ENCODE measurements at regions not wholly inside any gene's neighbourhood (a gene's known extent, or its start where the extent isn't known, plus 50 kb on each side); places are given as distances from the start of the nearest gene placed in this dataset.
"Not testable (repeated sequence)": the region's sequence is repeated elsewhere in the genome, so short reads cannot be mapped to it uniquely, and the experiment has no call there.

GRCh38 chr7:65621580-65622201, 248.0 kb downstream of the ZNF92 start:
- not testable (repeated sequence) for H3K4me1 ChIP-seq (replicated peaks); H3K9me3 ChIP-seq (replicated peaks); H3K4me3 ChIP-seq; H3K36me3 ChIP-seq; H3K27me3 ChIP-seq (replicated peaks); H3K27ac ChIP-seq
- DNase-seq (ENCODE audit: low read depth in 1 of 2, low spot score in 2 of 2) = peak; percentile 4 to 43

DNA sequence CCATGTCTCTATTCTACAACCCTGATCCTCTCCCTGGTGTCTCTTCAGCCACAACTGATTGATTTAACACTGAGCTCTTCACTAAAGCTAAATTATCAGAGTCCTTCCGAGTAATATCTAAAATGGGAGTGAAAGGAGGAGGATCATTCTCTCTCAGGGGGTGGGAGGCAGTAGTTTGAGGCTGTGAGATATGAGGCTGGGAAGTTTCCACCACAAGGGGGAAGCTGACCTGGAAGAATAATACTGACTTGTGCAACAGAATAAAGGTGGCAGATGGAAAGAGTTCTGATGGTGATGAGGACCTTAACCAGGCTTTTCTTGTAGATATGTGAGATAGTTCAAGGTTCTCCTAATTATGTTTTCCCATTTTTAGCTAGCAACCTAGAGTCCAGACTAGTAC, 241.6 kb upstream of the VKORC1L1 start:
- not testable (repeated sequence) for H3K27me3 ChIP-seq (replicated peaks); H3K4me3 ChIP-seq

DNA sequence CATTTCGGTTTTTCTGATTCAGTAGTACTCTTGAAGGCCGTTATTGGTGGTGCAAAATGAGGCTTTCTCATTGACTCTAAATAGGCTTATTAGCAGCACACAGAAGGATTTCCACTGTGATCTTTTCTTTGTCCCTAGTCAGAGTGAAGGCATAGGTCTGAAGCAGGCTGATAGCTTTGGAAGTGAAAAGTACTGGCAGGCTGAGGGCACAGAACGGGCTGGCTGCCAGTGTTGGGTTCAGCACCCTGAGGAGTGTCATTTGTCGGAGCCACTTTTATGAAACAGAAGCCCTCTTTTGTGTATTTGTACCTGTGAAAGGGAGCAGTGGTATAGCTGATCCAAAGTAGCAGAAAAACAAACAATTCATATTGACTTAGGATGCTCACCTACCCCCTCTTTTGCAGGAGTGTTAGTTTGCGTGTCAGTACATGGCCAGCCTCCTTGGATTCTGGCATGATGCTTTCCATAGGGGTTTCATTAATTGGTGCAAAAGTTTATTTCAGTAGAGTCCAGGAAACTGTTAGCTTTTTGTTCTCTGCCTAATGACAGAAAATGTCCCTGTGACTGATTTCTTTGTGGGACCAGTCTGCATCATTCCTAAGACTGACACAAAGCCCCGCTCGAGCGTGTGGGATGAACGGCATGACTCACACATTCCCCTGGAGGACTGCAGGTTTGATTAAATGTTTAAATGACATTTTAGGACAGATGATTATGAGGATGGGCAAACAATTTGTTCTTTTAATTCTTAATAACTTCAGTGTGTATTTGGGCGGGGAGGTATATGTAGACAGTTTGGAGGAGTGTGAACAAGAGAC, 239.1 kb upstream of the VKORC1L1 start:
- H3K27ac ChIP-seq; DNase-seq (ENCODE audit: low read depth in 1 of 2, low spot score in 2 of 2); H3K9me3 ChIP-seq (replicated peaks); H3K4me3 ChIP-seq; H3K27me3 ChIP-seq (replicated peaks); H3K4me1 ChIP-seq (replicated peaks); H3K36me3 ChIP-seq: not testable (repeated sequence)

More for the DNA sequence above, 241.6 kb upstream of the VKORC1L1 start:
- not testable (repeated sequence) for H3K4me1 ChIP-seq (replicated peaks); H3K36me3 ChIP-seq; H3K9me3 ChIP-seq (replicated peaks); DNase-seq (ENCODE audit: low read depth in 1 of 2, low spot score in 2 of 2); H3K27ac ChIP-seq

- not testable (repeated sequence) for DNase-seq (ENCODE audit: low read depth in 1 of 2, low spot score in 2 of 2); H3K27ac ChIP-seq; H3K27me3 ChIP-seq (replicated peaks); H3K9me3 ChIP-seq (replicated peaks); H3K36me3 ChIP-seq; H3K4me3 ChIP-seq; H3K4me1 ChIP-seq (replicated peaks)
Observed at GRCh38 chr7:65638918-65639317, 234.0 kb upstream of the VKORC1L1 start.

DNA sequence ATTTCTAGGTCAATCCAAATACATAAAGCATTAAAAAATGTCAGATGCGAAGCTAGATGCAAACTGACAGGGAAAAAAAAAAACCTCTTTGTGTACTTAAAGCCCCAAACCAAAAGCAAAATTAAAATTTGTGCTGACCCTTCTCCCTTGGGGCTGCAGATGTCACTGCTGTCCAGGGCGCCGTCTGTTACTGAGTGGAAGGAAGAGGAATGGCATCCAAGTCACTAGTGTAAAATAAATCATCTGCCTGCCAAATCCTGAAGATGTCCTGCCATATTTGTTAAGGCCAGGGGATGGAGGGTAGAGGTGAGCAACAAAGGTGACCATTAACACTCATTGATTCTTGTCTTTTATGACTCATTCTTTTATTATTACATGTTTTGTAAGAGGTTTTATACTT, 233.2 kb upstream of the VKORC1L1 start:
- not testable (repeated sequence) for H3K9me3 ChIP-seq (replicated peaks)

DNA sequence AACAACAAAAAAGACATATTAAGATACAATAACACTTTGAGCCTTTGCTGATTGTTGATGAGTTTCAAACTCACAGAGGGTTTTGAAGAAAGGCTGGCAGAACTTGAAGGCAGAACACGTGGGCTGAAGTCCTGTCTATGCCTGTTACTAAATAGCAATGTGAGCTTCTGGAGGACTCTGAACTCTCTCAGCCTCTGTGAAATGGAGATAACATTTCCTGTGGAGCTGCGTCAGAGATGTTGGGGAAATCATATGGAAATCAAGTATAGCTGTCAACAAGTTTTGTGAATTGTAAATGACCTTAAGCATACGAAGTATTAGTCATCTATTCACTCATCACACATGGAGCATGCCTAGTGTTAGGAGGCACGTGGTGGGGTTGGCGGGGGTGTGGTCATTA, 229.4 kb upstream of the VKORC1L1 start:
- not testable (repeated sequence) for H3K27me3 ChIP-seq (replicated peaks); H3K9me3 ChIP-seq (replicated peaks); DNase-seq (ENCODE audit: low read depth in 1 of 2, low spot score in 2 of 2); H3K36me3 ChIP-seq; H3K4me3 ChIP-seq; H3K27ac ChIP-seq; H3K4me1 ChIP-seq (replicated peaks)

More for the DNA sequence above, 233.2 kb upstream of the VKORC1L1 start:
- H3K4me3 ChIP-seq; DNase-seq (ENCODE audit: low read depth in 1 of 2, low spot score in 2 of 2); H3K36me3 ChIP-seq; H3K27ac ChIP-seq; H3K4me1 ChIP-seq (replicated peaks); H3K27me3 ChIP-seq (replicated peaks): not testable (repeated sequence)

GRCh38 chr7:65647153-65647964, 225.5 kb upstream of the VKORC1L1 start:
- not testable (repeated sequence) for H3K4me1 ChIP-seq (replicated peaks); H3K27me3 ChIP-seq (replicated peaks); H3K9me3 ChIP-seq (replicated peaks); H3K27ac ChIP-seq; H3K36me3 ChIP-seq; DNase-seq (ENCODE audit: low read depth in 1 of 2, low spot score in 2 of 2); H3K4me3 ChIP-seq

- H3K4me1 ChIP-seq (replicated peaks); H3K36me3 ChIP-seq; H3K27me3 ChIP-seq (replicated peaks); H3K4me3 ChIP-seq; H3K9me3 ChIP-seq (replicated peaks); H3K27ac ChIP-seq; DNase-seq (ENCODE audit: low read depth in 1 of 2, low spot score in 2 of 2): not testable (repeated sequence)
Observed at GRCh38 chr7:65651174-65651573, 221.7 kb upstream of the VKORC1L1 start.

GRCh38 chr7:65651826-65652592, 220.9 kb upstream of the VKORC1L1 start:
- not testable (repeated sequence) for H3K9me3 ChIP-seq (replicated peaks)

GRCh38 chr7:65652669-65653068, 220.2 kb upstream of the VKORC1L1 start:
- H3K4me3 ChIP-seq; H3K27me3 ChIP-seq (replicated peaks); H3K36me3 ChIP-seq; H3K27ac ChIP-seq; H3K4me1 ChIP-seq (replicated peaks); DNase-seq (ENCODE audit: low read depth in 1 of 2, low spot score in 2 of 2); H3K9me3 ChIP-seq (replicated peaks): not testable (repeated sequence)

More at GRCh38 chr7:65651826-65652592, 220.9 kb upstream of the VKORC1L1 start:
- H3K27me3 ChIP-seq (replicated peaks); H3K27ac ChIP-seq; DNase-seq (ENCODE audit: low read depth in 1 of 2, low spot score in 2 of 2); H3K4me3 ChIP-seq; H3K36me3 ChIP-seq; H3K4me1 ChIP-seq (replicated peaks): not testable (repeated sequence)

GRCh38 chr7:65656494-65657188, 216.2 kb upstream of the VKORC1L1 start:
- DNase-seq (ENCODE audit: low read depth in 1 of 2, low spot score in 2 of 2); H3K27ac ChIP-seq; H3K4me3 ChIP-seq; H3K36me3 ChIP-seq; H3K9me3 ChIP-seq (replicated peaks); H3K4me1 ChIP-seq (replicated peaks); H3K27me3 ChIP-seq (replicated peaks): not testable (repeated sequence)

- H3K27ac ChIP-seq; H3K4me1 ChIP-seq (replicated peaks); H3K36me3 ChIP-seq; DNase-seq (ENCODE audit: low read depth in 1 of 2, low spot score in 2 of 2); H3K4me3 ChIP-seq; H3K27me3 ChIP-seq (replicated peaks); H3K9me3 ChIP-seq (replicated peaks): not testable (repeated sequence)
Observed at GRCh38 chr7:65683362-65683761, 189.5 kb upstream of the VKORC1L1 start.

DNA sequence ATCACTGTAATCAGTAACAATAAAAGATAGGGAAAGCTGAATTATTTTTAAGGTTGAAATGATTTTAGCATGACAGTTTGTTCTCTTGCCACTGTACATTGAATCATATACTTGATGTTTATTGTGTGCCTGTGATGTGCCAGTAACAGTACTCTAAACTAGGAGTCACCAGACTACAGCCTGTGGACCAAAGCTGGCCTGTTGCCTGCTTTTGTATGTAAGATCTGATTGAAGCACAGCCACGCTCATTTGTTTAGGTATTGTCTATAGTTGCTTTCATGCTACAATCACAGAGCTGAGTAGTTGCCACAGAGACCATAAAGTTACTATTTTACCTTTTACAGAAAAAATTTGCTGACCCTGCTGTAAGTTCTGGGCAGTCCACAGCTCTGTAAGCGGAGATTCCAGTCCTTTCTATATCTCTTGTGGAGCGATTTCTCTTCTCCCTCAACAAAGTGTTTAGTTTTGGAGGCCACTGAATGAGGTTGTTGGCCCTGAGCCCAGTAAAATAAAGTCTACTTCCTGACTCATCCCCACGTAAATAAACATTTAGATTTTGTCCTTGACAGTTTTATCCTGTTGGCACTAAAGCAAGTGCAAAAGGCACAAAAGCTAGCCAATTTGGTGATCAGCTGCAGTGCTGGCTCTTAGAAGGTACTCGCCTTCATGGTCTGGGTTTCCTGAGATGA, 173.7 kb upstream of the VKORC1L1 start:
- not testable (repeated sequence) for H3K4me3 ChIP-seq; H3K27me3 ChIP-seq (replicated peaks); H3K36me3 ChIP-seq; H3K9me3 ChIP-seq (replicated peaks)
- Histone ChIP-seq H3K4me1 (replicated peaks) (peaks cover 14% of the 10 kb centered on the region), H3K27ac (0 out of 2 replicates have a peak overlapping the region, but pooled peaks have one; percentile 29)
- peak; percentile 43 for DNase-seq (ENCODE audit: low read depth in 1 of 2, low spot score in 2 of 2)

Data from SJSA1 (cell line).